H1 (cell line): ENCODE measurements at regions not wholly inside any gene's neighbourhood (a gene's known extent, or its start where the extent isn't known, plus 50 kb on each side); places are given as distances from the start of the nearest gene placed in this dataset.

Experiments used
- CTCF ChIA-PET: fragments of 300-600 bp; sonication (Branson Sonifier 250); formaldehyde crosslinking; loops from one replicate; lab custom pipeline; 2021; ENCODE audit not compliant: partially characterized antibody; lab: Charles Lee
- POLR2A ChIA-PET: fragments of 300-600 bp; sonication (Branson Sonifier 250); formaldehyde crosslinking; loops from one replicate; lab custom pipeline; 2021; ENCODE audit warnings: inconsistent platforms; ENCODE audit not compliant: partially characterized antibody; lab: Charles Lee
- DNase-seq, 2 experiments: peaks; one replicate each; pipeline versions ENCODE4 v3.0.0 to v3.0.0-alpha.2; 2010 to 2022; ENCODE audit warnings: low spot score in 2 of 2, low read depth in 1 of 2, mixed read lengths in 1 of 2
- FAIRE-seq: peaks from 2 replicates; lab custom pipeline; 2011; peaks lifted over from hg19 to GRCh38; lab: Jason Lieb, UNC
- H2AFZ ChIP-seq: 2 replicates; pipeline ENCODE4 v1.8.1; 2012; ENCODE audit warnings: low read length, inconsistent platforms
- H2AK5ac ChIP-seq: 2 replicates; pipeline ENCODE4 v1.6.1; 2013; ENCODE audit warnings: low read depth, low read length
- H2BK120ac ChIP-seq: replicated peaks from 2 replicates; pipeline ENCODE3; 2013; ENCODE audit warnings: low read depth, low read length, inconsistent platforms
- H2BK12ac ChIP-seq: 2 replicates; pipeline ENCODE4 v1.6.1; 2013; ENCODE audit warnings: low read depth, low read length
- H2BK15ac ChIP-seq: 2 replicates; pipeline ENCODE4 v1.6.1; 2013; ENCODE audit warnings: low read length
- H2BK20ac ChIP-seq: 2 replicates; pipeline ENCODE4 v1.6.1; 2013; ENCODE audit warnings: low read length
- H2BK5ac ChIP-seq: 2 replicates; pipeline ENCODE4 v1.6.1; 2013; ENCODE audit warnings: low read depth, low read length
- H3K14ac ChIP-seq: 2 replicates; pipeline ENCODE4 v1.6.1; 2013; ENCODE audit warnings: inconsistent platforms; ENCODE audit not compliant: insufficient read length
- H3K18ac ChIP-seq: 2 replicates; pipeline ENCODE4 v1.6.1; 2013; ENCODE audit warnings: low read length; ENCODE audit errors: extremely low read depth
- H3K23ac ChIP-seq: 2 replicates; pipeline ENCODE4 v1.6.1; 2013; ENCODE audit warnings: inconsistent platforms; ENCODE audit not compliant: insufficient read length
- H3K23me2 ChIP-seq: 2 replicates; pipeline ENCODE4 v1.6.1; 2013; ENCODE audit warnings: low read depth, low read length
- H3K27ac ChIP-seq: 2 replicates; pipeline ENCODE4 v1.6.1; 2011; ENCODE audit warnings: low read depth, low read length, inconsistent platforms
- H3K27me3 ChIP-seq, 4 experiments: replicated peaks in 1 of 4; 1 replicate in 1 of 4; 2 replicates in 3 of 4; pipeline versions ENCODE4 v1.6.1 to v1.8.1; 2011 to 2013; ENCODE audit warnings: low read length in 3 of 4, mild to moderate bottlenecking in 3 of 4, inconsistent platforms in 2 of 4, mixed read lengths in 2 of 4, moderate library complexity in 1 of 4; ENCODE audit not compliant: control insufficient read depth in 3 of 4, insufficient read depth in 3 of 4; ENCODE audit errors: extremely low read depth in 1 of 4
- H3K36me3 ChIP-seq, 4 experiments: 2 replicates each; pipeline versions ENCODE4 v1.6.1 to v1.8.1; 2011 to 2013; ENCODE audit warnings: mild to moderate bottlenecking in 4 of 4, low read length in 3 of 4, moderate library complexity in 2 of 4, control low read depth in 1 of 4, inconsistent platforms in 1 of 4; ENCODE audit not compliant: insufficient read depth in 4 of 4, control insufficient read depth in 2 of 4
- H3K4ac ChIP-seq: replicated peaks from 2 replicates; pipeline ENCODE3; 2013; ENCODE audit warnings: low read length, low read depth, mixed read lengths, inconsistent platforms; ENCODE audit not compliant: insufficient read length
- H3K4me1 ChIP-seq, 4 experiments: replicated peaks in 1 of 4; 1 replicate in 1 of 4; 2 replicates in 3 of 4; pipeline versions ENCODE4 v1.6.1 to v1.8.1; 2011 to 2013; ENCODE audit warnings: low read length in 3 of 4, inconsistent platforms in 2 of 4, mixed read lengths in 1 of 4; ENCODE audit not compliant: insufficient read depth in 4 of 4, control insufficient read depth in 3 of 4
- H3K4me2 ChIP-seq, 2 experiments: 2 replicates each; pipeline versions ENCODE4 v1.6.1 to v1.8.1; 2011 to 2013; ENCODE audit warnings: low read depth in 2 of 2, low read length in 2 of 2, control low read depth in 1 of 2, inconsistent platforms in 1 of 2, mild to moderate bottlenecking in 1 of 2; ENCODE audit not compliant: insufficient read depth in 1 of 2
- H3K4me3 ChIP-seq, 4 experiments: fragments of 200-600, 300-600 bp in 1 of 4; sonication (generic), shearing (Covaris generic), sonication (Bioruptor Twin) in 1 of 4; 2 replicates each; pipeline versions ENCODE4 v1.5.1 to v1.8.1; 2011 to 2016; ENCODE audit warnings: low read length in 4 of 4, low read depth in 3 of 4, control low read depth in 2 of 4, inconsistent platforms in 2 of 4, mild to moderate bottlenecking in 2 of 4, mixed read lengths in 1 of 4, moderate library complexity in 1 of 4; ENCODE audit not compliant: insufficient read depth in 2 of 4; ENCODE audit errors: extremely low read depth in 1 of 4
- H3K56ac ChIP-seq: replicated peaks from 2 replicates; pipeline ENCODE3; 2013; ENCODE audit warnings: low read depth, mild to moderate bottlenecking, mixed read lengths, low read length, inconsistent platforms; ENCODE audit not compliant: insufficient read length
- H3K79me1 ChIP-seq: 2 replicates; pipeline ENCODE4 v1.6.1; 2013; ENCODE audit warnings: low read depth, low read length, control low read depth
- H3K79me2 ChIP-seq, 2 experiments: 2 replicates each; pipeline versions ENCODE4 v1.6.1 to v1.8.1; 2012 to 2013; ENCODE audit warnings: low read length in 2 of 2, mild to moderate bottlenecking in 2 of 2, inconsistent platforms in 1 of 2; ENCODE audit not compliant: insufficient read depth in 2 of 2, control insufficient read depth in 1 of 2
- H3K9ac ChIP-seq, 4 experiments: replicated peaks in 1 of 4; 1 replicate in 1 of 4; 2 replicates in 3 of 4; pipeline versions ENCODE4 v1.6.1 to v1.8.1; 2011 to 2013; ENCODE audit warnings: low read depth in 3 of 4, low read length in 3 of 4, control low read depth in 2 of 4, mild to moderate bottlenecking in 2 of 4, moderate library complexity in 2 of 4, inconsistent platforms in 1 of 4; ENCODE audit errors: extremely low read depth in 1 of 4
- H3K9me3 ChIP-seq, 2 experiments: 2 replicates each; pipeline versions ENCODE4 v1.6.1 to v1.8.1; 2012 to 2013; ENCODE audit warnings: mild to moderate bottlenecking in 2 of 2, moderate library complexity in 2 of 2, control low read depth in 1 of 2, inconsistent platforms in 1 of 2, low read depth in 1 of 2, low read length in 1 of 2, mixed read lengths in 1 of 2; ENCODE audit not compliant: insufficient read depth in 2 of 2
- H4K20me1 ChIP-seq, 2 experiments: replicated peaks in 1 of 2; 2 replicates each; pipeline versions ENCODE3 to v1.8.1; 2011 to 2013; ENCODE audit warnings: inconsistent platforms in 2 of 2, low read length in 2 of 2, mild to moderate bottlenecking in 1 of 2; ENCODE audit not compliant: insufficient read depth in 2 of 2, control insufficient read depth in 1 of 2
- H4K5ac ChIP-seq: 2 replicates; pipeline ENCODE4 v1.6.1; 2013; ENCODE audit warnings: low read length, low read depth, mixed read lengths, inconsistent platforms; ENCODE audit not compliant: insufficient read length
- H4K8ac ChIP-seq: 2 replicates; pipeline ENCODE4 v1.8.0; 2013; ENCODE audit warnings: mild to moderate bottlenecking, moderate library complexity, low read length, inconsistent platforms; ENCODE audit not compliant: insufficient read depth; ENCODE audit errors: extremely low read depth
- H4K91ac ChIP-seq: replicated peaks from 2 replicates; pipeline ENCODE3; 2013; ENCODE audit warnings: low read length, mixed read lengths, inconsistent platforms; ENCODE audit not compliant: insufficient read length
- BRCA1 ChIP-seq: IDR thresholded peaks from 2 replicates; pipeline ENCODE4 v1.6.1; 2012; ENCODE audit warnings: low read depth, low read length, improper control_type of control experiment
- POLR2AphosphoS5 ChIP-seq: IDR thresholded peaks from 2 replicates; pipeline ENCODE4 v1.6.1; 2011; ENCODE audit warnings: low read depth, low read length
- RBBP5 ChIP-seq: IDR thresholded peaks from 2 replicates; pipeline ENCODE4 v1.7.1; 2012; ENCODE audit warnings: low read depth, mild to moderate bottlenecking, inconsistent platforms, low read length, moderate library complexity, borderline replicate concordance
- SIRT6 ChIP-seq: IDR thresholded peaks from one replicate; pipeline ENCODE4 v1.7.1; 2012; ENCODE audit warnings: low read length, inconsistent platforms
- TBP ChIP-seq: IDR thresholded peaks from 2 replicates; pipeline ENCODE4 v1.6.1; 2011; ENCODE audit warnings: low read depth, low read length, improper control_type of control experiment
- TCF12 ChIP-seq: IDR thresholded peaks from 2 replicates; pipeline ENCODE4 v1.6.1; 2011; ENCODE audit warnings: low read depth, mild to moderate bottlenecking, low read length
- WGBS, 2 experiments: shearing (Covaris generic) in 1 of 2; methylation state at CpG; one replicate each; pipeline versions ENCODE4 v1.1.6 to v1.1.7; 2013 to 2015; ENCODE audit warnings: low lambda C conversion rate in 2 of 2, mixed read lengths in 2 of 2, inconsistent platforms in 1 of 2, low coverage in 1 of 2, missing lambda C conversion rate in 1 of 2; ENCODE audit not compliant: insufficient replicate concordance in 2 of 2, insufficient coverage in 1 of 2, insufficient read length in 1 of 2; ENCODE audit errors: extremely low coverage in 1 of 2, missing lambda C conversion rate in 1 of 2; 5-methylcytosine and 5-hydroxymethylcytosine counted together

GRCh38 chr12:91609283-91609682 lies 426.7 kb upstream of the DCN start:
- Histone ChIP-seq H3K23ac (no peak overlapping the region), H3K18ac (no peak overlapping the region), H3K36me3 (no peaks in the 10 kb centered on the region), H3K9me3 (no peaks in the 10 kb centered on the region), H3K27ac (no peak overlapping the region), H4K91ac (no peak overlapping the region), H3K79me2 (no peaks in the 10 kb centered on the region), H3K27me3 (no peaks in the 10 kb centered on the region), H4K5ac (no peak overlapping the region), H3K4ac (no peak overlapping the region), H2AK5ac (no peak overlapping the region), H2BK120ac (no peak overlapping the region), H3K4me2 (no peak overlapping the region), H3K14ac (no peak overlapping the region), H4K20me1 (no peaks in the 10 kb centered on the region), H3K4me1 (no peaks in the 10 kb centered on the region), H2BK5ac (no peak overlapping the region), H3K4me3 (no peak overlapping the region), H2BK20ac (no peak overlapping the region), H2AFZ (peak overlapping the region; percentile 13; the same call in 1 of the 2 replicates), H3K9ac (no peak overlapping the region; a peak in 1 of 7 replicates), H2BK15ac (no peak overlapping the region), H4K8ac (no peak overlapping the region)
- CTCF ChIA-PET, result no interaction called here
- no peak for FAIRE-seq
- no peak for TF ChIP-seq SIRT6
- no peak for TF ChIP-seq TBP
- TF ChIP-seq TCF12, result no peak
- no peak for TF ChIP-seq POLR2AphosphoS5
- no peak for TF ChIP-seq BRCA1
- TF ChIP-seq RBBP5, result no peak
- TF ChIP-seq, all 59 proteins: peak for 0
- POLR2A ChIA-PET, result no interaction called here
- DNase-seq, result no peak
- no peak overlapping the region for H2BK12ac ChIP-seq
- WGBS, 2 experiments, result 100% methylated on average over 1 of the region's 1 CpG; no CpG with 5 or more reads in 1 of the 2 experiments
- no peaks in the 10 kb centered on the region for H3K79me1 ChIP-seq
- no peaks in the 10 kb centered on the region for H3K23me2 ChIP-seq
- H3K56ac ChIP-seq, result no peak overlapping the region
